ENCODE measurements at regions not wholly inside any gene's neighbourhood (a gene's known extent, or its start where the extent isn't known, plus 50 kb on each side); places are given as distances from the start of the nearest gene placed in this dataset.

- TF ChIP-seq SMC3 (IDR thresholded peaks at IDR 0.05; ENCODE audit: low read depth, low read length) = 0 out of 2 replicates have a peak, but pooled peaks have one; percentile 7
- no peak for TF ChIP-seq SIN3A (IDR thresholded peaks at IDR 0.05; ENCODE audit: borderline replicate concordance, low read depth, low read length)
Measured at GRCh38 chr3:65093641-65094040, 405.8 kb upstream of the ADAMTS9 start.
